ENCODE measurements at regions not wholly inside any gene's neighbourhood (a gene's known extent, or its start where the extent isn't known, plus 50 kb on each side); places are given as distances from the start of the nearest gene placed in this dataset.

- peak overlapping the region; percentile 19 for H3K9ac ChIP-seq (ENCODE audit: low read length)
- ATAC-seq (ENCODE audit: low read depth), result no peak
- no peak overlapping the region for H3K4me2 ChIP-seq (replicated peaks; ENCODE audit: low read depth, low read length, poor library complexity, severe bottlenecking)
- intact Hi-C loops (cut with micrococcal nuclease), result no loop called here
- no peaks in the 10 kb centered on the region for H3K27me3 Mint-ChIP-seq
- peaks cover 0 to 2% of the 10 kb centered on the region in 2 experiments for H3K36me3 ChIP-seq (replicated peaks in 1 of 2; ENCODE audit: control extremely low read depth in 1 of 2, control insufficient read depth in 1 of 2, extremely low read depth in 1 of 2, insufficient read depth in 2 of 2, low read length in 1 of 2)
- H3K79me2 ChIP-seq (ENCODE audit: control insufficient read depth, insufficient read depth, low read length), result peaks cover 94% of the 10 kb centered on the region
- H3K9me3 Mint-ChIP-seq (ENCODE audit: insufficient read depth), result peaks cover 2% of the 10 kb centered on the region
- H3K27ac Mint-ChIP-seq, result no peak overlapping the region
- no peak overlapping the region for H3K27ac ChIP-seq (ENCODE audit: low read length in 2 of 2)
- peaks cover 66% of the 10 kb centered on the region for H3K4me1 Mint-ChIP-seq
- TF ChIP-seq CTCF (IDR thresholded peaks at IDR 0.05), result no peak
- no peak for TF ChIP-seq EZH2 (IDR thresholded peaks at IDR 0.05; ENCODE audit: borderline replicate concordance, insufficient read depth, low read depth, low read length, poor library complexity, severe bottlenecking)
- no peak for DNase-seq
- H2AFZ ChIP-seq (ENCODE audit: insufficient read depth, low read depth, low read length, poor library complexity, severe bottlenecking), result no peak overlapping the region
- H3K27me3 ChIP-seq (replicated peaks in 1 of 4; ENCODE audit: control extremely low read depth in 1 of 4, control insufficient read depth in 3 of 4, insufficient read depth in 4 of 4, low read length in 3 of 4), result no peaks in the 10 kb centered on the region
- H3K9me3 ChIP-seq (ENCODE audit: control extremely low read depth in 1 of 3, control insufficient read depth in 2 of 3, insufficient read depth in 1 of 3, low read length in 2 of 3), result no peaks in the 10 kb centered on the region
- WGBS (ENCODE audit: insufficient coverage), result no CpG with 5 or more reads among the region's 6 CpGs
- POLR2A ChIA-PET, result no interaction called here
- H3K4me3 ChIP-seq (ENCODE audit: control extremely low read depth in 1 of 5, extremely low read depth in 1 of 5, insufficient read depth in 1 of 5, low read depth in 2 of 5, low read length in 4 of 5), result no peak overlapping the region
- H4K20me1 ChIP-seq (ENCODE audit: control insufficient read depth, insufficient read depth, low read length, poor library complexity, severe bottlenecking), result peaks cover 95% of the 10 kb centered on the region
- H3K4me3 Mint-ChIP-seq, result no peak overlapping the region
- peaks cover 6 to 11% of the 10 kb centered on the region in 2 donors for H3K4me1 ChIP-seq (ENCODE audit: control insufficient read depth in 2 of 2, insufficient read depth in 2 of 2, low read length in 2 of 2)
- CTCF ChIA-PET, result no interaction called here
Measured at GRCh38 chr6:144411531-144412165, 126.5 kb downstream of the UTRN start.

- Histone ChIP-seq H3K79me2 (ENCODE audit: control insufficient read depth, insufficient read depth, low read length) (peaks cover 89% of the 10 kb centered on the region), H4K20me1 (ENCODE audit: control insufficient read depth, insufficient read depth, low read length, poor library complexity, severe bottlenecking) (peaks cover 93% of the 10 kb centered on the region)
- intact Hi-C loops (cut with micrococcal nuclease), result no loop called here
Measured at GRCh38 chr6:144413418-144413817, 128.3 kb downstream of the UTRN start.

More at GRCh38 chr6:144413418-144413817, 128.3 kb downstream of the UTRN start:
- Histone ChIP-seq H3K4me2 (replicated peaks; ENCODE audit: low read depth, low read length, poor library complexity, severe bottlenecking) (no peak overlapping the region), H3K27ac (ENCODE audit: low read length in 2 of 2) (no peak overlapping the region), H2AFZ (ENCODE audit: insufficient read depth, low read depth, low read length, poor library complexity, severe bottlenecking) (no peak overlapping the region), H3K9me3 (ENCODE audit: control extremely low read depth in 1 of 3, control insufficient read depth in 2 of 3, insufficient read depth in 1 of 3, low read length in 2 of 3) (no peaks in the 10 kb centered on the region), H3K36me3 (replicated peaks in 1 of 2; ENCODE audit: control extremely low read depth in 1 of 2, control insufficient read depth in 1 of 2, extremely low read depth in 1 of 2, insufficient read depth in 2 of 2, low read length in 1 of 2) (peaks cover 0 to 1% of the 10 kb centered on the region in 2 experiments), H3K9ac (ENCODE audit: low read length) (no peak overlapping the region), H3K27me3 (replicated peaks in 1 of 4; ENCODE audit: control extremely low read depth in 1 of 4, control insufficient read depth in 3 of 4, insufficient read depth in 4 of 4, low read length in 3 of 4) (no peaks in the 10 kb centered on the region), H3K4me3 (ENCODE audit: control extremely low read depth in 1 of 5, extremely low read depth in 1 of 5, insufficient read depth in 1 of 5, low read depth in 2 of 5, low read length in 4 of 5) (no peak overlapping the region), H3K4me1 (ENCODE audit: control insufficient read depth in 2 of 2, insufficient read depth in 2 of 2, low read length in 2 of 2) (peaks cover 6 to 11% of the 10 kb centered on the region in 2 donors)
- H3K27ac Mint-ChIP-seq, result no peak overlapping the region
- H3K4me3 Mint-ChIP-seq, result no peak overlapping the region
- CTCF ChIA-PET, result no interaction called here
- H3K4me1 Mint-ChIP-seq, result peaks cover 61% of the 10 kb centered on the region
- WGBS (ENCODE audit: insufficient coverage), result 100% methylated on average over 1 of the region's 4 CpGs
- POLR2A ChIA-PET, result no interaction called here
- TF ChIP-seq CTCF (IDR thresholded peaks at IDR 0.05) (no peak), EZH2 (IDR thresholded peaks at IDR 0.05; ENCODE audit: borderline replicate concordance, insufficient read depth, low read depth, low read length, poor library complexity, severe bottlenecking) (no peak)
- DNase-seq, result no peak
- peaks cover 2% of the 10 kb centered on the region for H3K9me3 Mint-ChIP-seq (ENCODE audit: insufficient read depth)
- ATAC-seq (ENCODE audit: low read depth), result no peak
- no peaks in the 10 kb centered on the region for H3K27me3 Mint-ChIP-seq
